Mucosa of gallbladder (tissue), 1 donor: ENCODE measurements at regions not wholly inside any gene's neighbourhood (a gene's known extent, or its start where the extent isn't known, plus 50 kb on each side); places are given as distances from the start of the nearest gene placed in this dataset.

Experiments
- DNase-seq: peaks from one replicate; pipeline ENCODE4 v3.0.0-alpha.2; 2020; ENCODE audit warnings: low spot score
- donor health status: DM: no; HTN: no; CAD: no.

- no peak for DNase-seq
Measured at GRCh38 chr3:8255725-8256124, 245.9 kb upstream of the LMCD1 start.

- no peak for DNase-seq
Measured at GRCh38 chr3:8256441-8257071, 245.1 kb upstream of the LMCD1 start.

- DNase-seq, result no peak
Measured at GRCh38 chr3:8261018-8261417, 240.6 kb upstream of the LMCD1 start.

- DNase-seq, result no peak
Measured at GRCh38 chr3:8266730-8267131, 234.9 kb upstream of the LMCD1 start.

GRCh38 chr3:8273479-8273878 lies 228.1 kb upstream of the LMCD1 start:
- no peak for DNase-seq

- no peak for DNase-seq
Measured at GRCh38 chr3:8276056-8276455, 225.6 kb upstream of the LMCD1 start.

- no peak for DNase-seq
Measured at GRCh38 chr3:8276506-8276905, 225.1 kb upstream of the LMCD1 start.

GRCh38 chr3:8278448-8278847 lies 223.2 kb upstream of the LMCD1 start:
- DNase-seq, result no peak

GRCh38 chr3:8279476-8279875 lies 222.1 kb upstream of the LMCD1 start:
- DNase-seq, result no peak

- DNase-seq, result no peak
Measured at GRCh38 chr3:8279886-8280550, 221.6 kb upstream of the LMCD1 start.

GRCh38 chr3:8282541-8283165 lies 219.0 kb upstream of the LMCD1 start:
- DNase-seq, result no peak

GRCh38 chr3:8283193-8283592 lies 218.4 kb upstream of the LMCD1 start:
- no peak for DNase-seq

- DNase-seq, result no peak
Measured at GRCh38 chr3:8286086-8286485, 215.5 kb upstream of the LMCD1 start.

- DNase-seq, result no peak
Measured at GRCh38 chr3:8286749-8287148, 214.9 kb upstream of the LMCD1 start.

- DNase-seq, result no peak
Measured at GRCh38 chr3:8290611-8291010, 211.0 kb upstream of the LMCD1 start.

- DNase-seq, result no peak
Measured at GRCh38 chr3:8296461-8296860, 205.2 kb upstream of the LMCD1 start.

GRCh38 chr3:8298021-8298954 lies 203.3 kb upstream of the LMCD1 start:
- peak; percentile 61 for DNase-seq

- peak; percentile 16 for DNase-seq
Measured at GRCh38 chr3:8301977-8302735, 199.5 kb upstream of the LMCD1 start.

- no peak for DNase-seq
Measured at GRCh38 chr3:8303466-8303865, 198.2 kb upstream of the LMCD1 start.

- DNase-seq, result no peak
Measured at GRCh38 chr3:8305371-8305770, 196.3 kb upstream of the LMCD1 start.

- DNase-seq, result no peak
Measured at GRCh38 chr3:8307545-8308110, 194.0 kb upstream of the LMCD1 start.
